ENCODE measurements at regions not wholly inside any gene's neighbourhood (a gene's known extent, or its start where the extent isn't known, plus 50 kb on each side); places are given as distances from the start of the nearest gene placed in this dataset.
A peak's percentile ranks its signal among the peaks of the same experiment; 100 is the strongest.

DNA sequence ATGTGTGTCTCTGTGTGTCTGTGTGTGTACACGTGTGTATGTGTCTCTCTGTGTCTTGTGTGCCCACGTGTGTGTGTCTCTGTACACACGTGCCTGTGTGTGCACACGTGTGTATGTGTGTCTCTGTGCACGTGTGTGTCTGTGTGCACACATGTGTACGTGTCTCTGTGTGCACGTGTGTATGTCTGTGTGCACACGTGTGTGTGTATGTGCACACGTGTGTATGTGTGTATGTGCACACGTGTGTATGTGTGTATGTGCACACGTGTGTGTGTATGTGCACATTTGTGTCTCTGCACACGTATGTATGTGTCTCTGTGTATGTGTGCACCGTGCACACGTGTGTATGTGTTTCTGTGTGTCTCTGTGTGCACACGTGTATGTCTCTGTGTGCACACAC lies 248.7 kb upstream of the SHH start:
- Histone ChIP-seq H3K9me3 (ENCODE audit: low read depth, low read length) (peaks cover 8% of the 10 kb centered on the region), H3K4me2 (ENCODE audit: insufficient read depth, low read length) (no peak overlapping the region), H3K79me2 (ENCODE audit: insufficient read depth, low read length) (no peaks in the 10 kb centered on the region), H3K4me3 (ENCODE audit: insufficient read depth, low read length) (no peak overlapping the region), H3K36me3 (ENCODE audit: insufficient read depth, low read length) (no peaks in the 10 kb centered on the region), H3K27me3 (ENCODE audit: insufficient read depth, low read length) (no peaks in the 10 kb centered on the region), H3K4me1 (ENCODE audit: insufficient read depth, low read length) (no peaks in the 10 kb centered on the region), H3K27ac (ENCODE audit: low read depth, low read length) (no peak overlapping the region), H4K20me1 (ENCODE audit: insufficient read depth, low read length) (no peaks in the 10 kb centered on the region), H2AFZ (ENCODE audit: low read length) (no peak overlapping the region)
- no peak for DNase-seq (ENCODE audit: insufficient read length, low spot score, missing footprints)
- TF ChIP-seq, protein P1, sequence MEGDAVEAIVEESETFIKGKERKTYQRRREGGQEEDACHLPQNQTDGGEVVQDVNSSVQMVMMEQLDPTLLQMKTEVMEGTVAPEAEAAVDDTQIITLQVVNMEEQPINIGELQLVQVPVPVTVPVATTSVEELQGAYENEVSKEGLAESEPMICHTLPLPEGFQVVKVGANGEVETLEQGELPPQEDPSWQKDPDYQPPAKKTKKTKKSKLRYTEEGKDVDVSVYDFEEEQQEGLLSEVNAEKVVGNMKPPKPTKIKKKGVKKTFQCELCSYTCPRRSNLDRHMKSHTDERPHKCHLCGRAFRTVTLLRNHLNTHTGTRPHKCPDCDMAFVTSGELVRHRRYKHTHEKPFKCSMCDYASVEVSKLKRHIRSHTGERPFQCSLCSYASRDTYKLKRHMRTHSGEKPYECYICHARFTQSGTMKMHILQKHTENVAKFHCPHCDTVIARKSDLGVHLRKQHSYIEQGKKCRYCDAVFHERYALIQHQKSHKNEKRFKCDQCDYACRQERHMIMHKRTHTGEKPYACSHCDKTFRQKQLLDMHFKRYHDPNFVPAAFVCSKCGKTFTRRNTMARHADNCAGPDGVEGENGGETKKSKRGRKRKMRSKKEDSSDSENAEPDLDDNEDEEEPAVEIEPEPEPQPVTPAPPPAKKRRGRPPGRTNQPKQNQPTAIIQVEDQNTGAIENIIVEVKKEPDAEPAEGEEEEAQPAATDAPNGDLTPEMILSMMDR (IDR thresholded peaks at IDR 0.05; ENCODE audit: extremely low read depth, low read depth, low read length): no peak

- Histone ChIP-seq H3K79me2 (ENCODE audit: insufficient read depth, low read length) (no peaks in the 10 kb centered on the region), H3K9me3 (ENCODE audit: low read depth, low read length) (peaks cover 8% of the 10 kb centered on the region), H3K27me3 (ENCODE audit: insufficient read depth, low read length) (no peaks in the 10 kb centered on the region), H3K4me3 (ENCODE audit: insufficient read depth, low read length) (no peak overlapping the region), H3K4me1 (ENCODE audit: insufficient read depth, low read length) (no peaks in the 10 kb centered on the region), H3K27ac (ENCODE audit: low read depth, low read length) (no peak overlapping the region), H3K4me2 (ENCODE audit: insufficient read depth, low read length) (no peak overlapping the region), H4K20me1 (ENCODE audit: insufficient read depth, low read length) (no peaks in the 10 kb centered on the region), H3K36me3 (ENCODE audit: insufficient read depth, low read length) (no peaks in the 10 kb centered on the region), H2AFZ (ENCODE audit: low read length) (no peak overlapping the region)
- TF ChIP-seq, protein P1 (IDR thresholded peaks at IDR 0.05; ENCODE audit: extremely low read depth, low read depth, low read length): no peak
- peak; percentile 27 for DNase-seq (ENCODE audit: insufficient read length, low spot score, missing footprints)
These were observed 247.1 kb upstream of the SHH start for GRCh38 chr7:156059369-156059768.

- H3K79me2 ChIP-seq (ENCODE audit: insufficient read depth, low read length): no peaks in the 10 kb centered on the region
- H3K36me3 ChIP-seq (ENCODE audit: insufficient read depth, low read length): no peaks in the 10 kb centered on the region
- no peak overlapping the region for H3K4me2 ChIP-seq (ENCODE audit: insufficient read depth, low read length)
- no peak overlapping the region for H3K27ac ChIP-seq (ENCODE audit: low read depth, low read length)
- H3K4me1 ChIP-seq (ENCODE audit: insufficient read depth, low read length): no peaks in the 10 kb centered on the region
- no peak overlapping the region for H2AFZ ChIP-seq (ENCODE audit: low read length)
- H3K27me3 ChIP-seq (ENCODE audit: insufficient read depth, low read length): no peaks in the 10 kb centered on the region
- H4K20me1 ChIP-seq (ENCODE audit: insufficient read depth, low read length): no peaks in the 10 kb centered on the region
- H3K9me3 ChIP-seq (ENCODE audit: low read depth, low read length): peaks cover 8% of the 10 kb centered on the region
- TF ChIP-seq, protein P1 (IDR thresholded peaks at IDR 0.05; ENCODE audit: extremely low read depth, low read depth, low read length): no peak
- no peak for DNase-seq (ENCODE audit: insufficient read length, low spot score, missing footprints)
- no peak overlapping the region for H3K4me3 ChIP-seq (ENCODE audit: insufficient read depth, low read length)
These were observed 246.0 kb upstream of the SHH start for GRCh38 chr7:156058248-156058647.

- Histone ChIP-seq H3K27ac (ENCODE audit: low read depth, low read length) (no peak overlapping the region), H3K4me2 (ENCODE audit: insufficient read depth, low read length) (no peak overlapping the region), H3K4me3 (ENCODE audit: insufficient read depth, low read length) (no peak overlapping the region), H3K27me3 (ENCODE audit: insufficient read depth, low read length) (no peaks in the 10 kb centered on the region), H3K9me3 (ENCODE audit: low read depth, low read length) (peaks cover 8% of the 10 kb centered on the region), H4K20me1 (ENCODE audit: insufficient read depth, low read length) (no peaks in the 10 kb centered on the region), H3K36me3 (ENCODE audit: insufficient read depth, low read length) (no peaks in the 10 kb centered on the region), H2AFZ (ENCODE audit: low read length) (no peak overlapping the region), H3K79me2 (ENCODE audit: insufficient read depth, low read length) (no peaks in the 10 kb centered on the region), H3K4me1 (ENCODE audit: insufficient read depth, low read length) (no peaks in the 10 kb centered on the region)
- peak; percentile 13 for DNase-seq (ENCODE audit: insufficient read length, low spot score, missing footprints)
- TF ChIP-seq, protein P1 (IDR thresholded peaks at IDR 0.05; ENCODE audit: extremely low read depth, low read depth, low read length): no peak
These were observed 244.3 kb upstream of the SHH start for GRCh38 chr7:156056534-156056933.

All from osteoblast (primary cell).